ENCODE measurements at regions not wholly inside any gene's neighbourhood (a gene's known extent, or its start where the extent isn't known, plus 50 kb on each side); places are given as distances from the start of the nearest gene placed in this dataset.

- Histone ChIP-seq H4K20me1 (ENCODE audit: insufficient read depth) (no peaks in the 10 kb centered on the region), H3K27ac (ENCODE audit: low read length) (no peak overlapping the region)
- TF ChIP-seq EP300 (conservative IDR thresholded peaks at IDR 0.05; ENCODE audit: poor library complexity, severe bottlenecking) = no peak
- TF ChIP-seq CTCF (IDR thresholded peaks at IDR 0.05; ENCODE audit: poor library complexity, severe bottlenecking) = no peak
- TF ChIP-seq RAD21 (conservative IDR thresholded peaks at IDR 0.05) = no peak
- no peak for TF ChIP-seq POLR2AphosphoS5 (IDR thresholded peaks at IDR 0.05)
- no peak for TF ChIP-seq TAF1 (IDR thresholded peaks at IDR 0.05; ENCODE audit: low read depth)
- no peak for TF ChIP-seq REST (IDR thresholded peaks at IDR 0.05; ENCODE audit: borderline replicate concordance)
- no peak for TF ChIP-seq MXI1 (conservative IDR thresholded peaks at IDR 0.05; ENCODE audit: poor library complexity, severe bottlenecking)
- TF ChIP-seq SMC3 (conservative IDR thresholded peaks at IDR 0.05; ENCODE audit: poor library complexity) = no peak
- TF ChIP-seq EZH2 (IDR thresholded peaks at IDR 0.05; ENCODE audit: borderline replicate concordance, insufficient read depth, low read length, poor library complexity, severe bottlenecking) = no peak
These were observed 107.4 kb downstream of the HES1 start for GRCh38 chr3:194243172-194243837.

GRCh38 chr3:194244167-194244566 is 107.0 kb downstream of the CPN2 start:
- H3K9ac ChIP-seq (ENCODE audit: low read length) = no peak overlapping the region
- H3F3A ChIP-seq (ENCODE audit: insufficient read depth, low read length, poor library complexity, severe bottlenecking) = no peaks in the 10 kb centered on the region
- no peaks in the 10 kb centered on the region for H3K79me2 ChIP-seq (replicated peaks; ENCODE audit: insufficient read depth, low read length)
- H3K9me3 ChIP-seq (ENCODE audit: low read length) = no peaks in the 10 kb centered on the region
- TF ChIP-seq REST (IDR thresholded peaks at IDR 0.05; ENCODE audit: borderline replicate concordance) (no peak), TAF1 (IDR thresholded peaks at IDR 0.05; ENCODE audit: low read depth) (no peak), EP300 (conservative IDR thresholded peaks at IDR 0.05; ENCODE audit: poor library complexity, severe bottlenecking) (no peak), EZH2 (IDR thresholded peaks at IDR 0.05; ENCODE audit: borderline replicate concordance, insufficient read depth, low read length, poor library complexity, severe bottlenecking) (no peak), RAD21 (conservative IDR thresholded peaks at IDR 0.05) (no peak), CTCF (IDR thresholded peaks at IDR 0.05; ENCODE audit: poor library complexity, severe bottlenecking) (no peak), SMC3 (conservative IDR thresholded peaks at IDR 0.05; ENCODE audit: poor library complexity) (no peak), MXI1 (conservative IDR thresholded peaks at IDR 0.05; ENCODE audit: poor library complexity, severe bottlenecking) (no peak), POLR2AphosphoS5 (IDR thresholded peaks at IDR 0.05) (no peak)
- H4K20me1 ChIP-seq (ENCODE audit: insufficient read depth) = no peaks in the 10 kb centered on the region
- H3K9me2 ChIP-seq (ENCODE audit: insufficient read depth, low read length) = no peaks in the 10 kb centered on the region
- H3K27me3 ChIP-seq (ENCODE audit: insufficient read depth, low read depth, low read length) = no peaks in the 10 kb centered on the region
- H3K36me3 ChIP-seq (ENCODE audit: insufficient read depth, low read length) = no peaks in the 10 kb centered on the region
- H2AFZ ChIP-seq (ENCODE audit: low read depth, low read length) = no peak overlapping the region
- no peak overlapping the region for H3K4me2 ChIP-seq (ENCODE audit: low read length)
- no peak overlapping the region for H3K4me3 ChIP-seq (ENCODE audit: low read length)
- no peak overlapping the region for H3K27ac ChIP-seq (ENCODE audit: low read length)

More at GRCh38 chr3:194243172-194243837, 107.4 kb downstream of the HES1 start:
- H3K79me2 ChIP-seq (replicated peaks; ENCODE audit: insufficient read depth, low read length) = no peaks in the 10 kb centered on the region
- no peaks in the 10 kb centered on the region for H3K9me2 ChIP-seq (ENCODE audit: insufficient read depth, low read length)
- no peak overlapping the region for H3K4me3 ChIP-seq (ENCODE audit: low read length)
- H3K36me3 ChIP-seq (ENCODE audit: insufficient read depth, low read length) = no peaks in the 10 kb centered on the region
- no peaks in the 10 kb centered on the region for H3F3A ChIP-seq (ENCODE audit: insufficient read depth, low read length, poor library complexity, severe bottlenecking)
- no peak overlapping the region for H3K9ac ChIP-seq (ENCODE audit: low read length)
- no peaks in the 10 kb centered on the region for H3K27me3 ChIP-seq (ENCODE audit: insufficient read depth, low read depth, low read length)
- no peak overlapping the region for H3K4me2 ChIP-seq (ENCODE audit: low read length)
- no peak overlapping the region for H2AFZ ChIP-seq (ENCODE audit: low read depth, low read length)
- no peaks in the 10 kb centered on the region for H3K9me3 ChIP-seq (ENCODE audit: low read length)

Measured in neural cell (in vitro differentiated cells).